SK-N-SH (cell line): ENCODE measurements at regions not wholly inside any gene's neighbourhood (a gene's known extent, or its start where the extent isn't known, plus 50 kb on each side); places are given as distances from the start of the nearest gene placed in this dataset.

Experiments used
- CTCF ChIA-PET: fragments of 300-600, 350-600 bp; formaldehyde crosslinking; extraction: SDS; loops from one replicate; lab custom pipeline; 2021; lab: Yijun Ruan, JAX
- POLR2A ChIA-PET: fragments of 350-600 bp; sonication (Branson Sonifier 250); formaldehyde crosslinking; extraction: SDS; loops from one replicate; lab custom pipeline; 2020; ENCODE audit warnings: antibody characterized with exemption, inconsistent platforms; lab: Yijun Ruan, JAX
- DNase-seq: peaks from one replicate; pipeline ENCODE4 v3.0.0; 2012
- H2AFZ ChIP-seq: fragments of 200-600 bp; sonication (generic); 2 replicates; pipeline ENCODE4 v1.8.1; 2016; ENCODE audit warnings: antibody characterized with exemption, mild to moderate bottlenecking, low read depth
- H3F3A ChIP-seq: fragments of 200-600 bp; sonication (generic); replicated peaks from 2 replicates; pipeline ENCODE3; 2016; ENCODE audit warnings: antibody characterized with exemption, mild to moderate bottlenecking; ENCODE audit not compliant: insufficient read depth
- H3K27ac ChIP-seq, 2 experiments: fragments of 200-500 bp in 1 of 2; fragments of 200-600 bp in 1 of 2; sonication (Bioruptor generic) in 1 of 2; sonication (generic), shearing (Covaris generic) in 1 of 2; 2 replicates each; pipeline versions ENCODE4 v1.5.1 to v1.6.1; 2014 to 2016; ENCODE audit warnings: low read depth in 2 of 2, inconsistent platforms in 1 of 2, low read length in 1 of 2, mild to moderate bottlenecking in 1 of 2, mixed read lengths in 1 of 2
- H3K27me3 ChIP-seq: fragments of 200-600 bp; sonication (generic), shearing (Covaris generic); 2 replicates; pipeline ENCODE4 v1.6.1; 2016; ENCODE audit warnings: mixed run types; ENCODE audit not compliant: insufficient read depth
- H3K36me3 ChIP-seq, 2 experiments: fragments of 200-500 bp in 1 of 2; fragments of 200-600 bp in 1 of 2; sonication (Bioruptor generic) in 1 of 2; sonication (generic) in 1 of 2; replicated peaks in 1 of 2; 2 replicates each; pipeline versions ENCODE3 to v1.5.1; 2014 to 2016; ENCODE audit warnings: low read length in 1 of 2, mild to moderate bottlenecking in 1 of 2; ENCODE audit not compliant: insufficient read depth in 2 of 2, control insufficient read depth in 1 of 2
- H3K4me1 ChIP-seq, 2 experiments: fragments of 200-500 bp in 1 of 2; fragments of 200-600 bp in 1 of 2; sonication (Bioruptor generic) in 1 of 2; sonication (generic), shearing (Covaris generic) in 1 of 2; 2 replicates each; pipeline versions ENCODE4 v1.5.1 to v1.6.1; 2014 to 2016; ENCODE audit warnings: low read depth in 1 of 2, low read length in 1 of 2, mixed run types in 1 of 2; ENCODE audit not compliant: insufficient read depth in 2 of 2, control insufficient read depth in 1 of 2
- H3K4me2 ChIP-seq: fragments of 200-600 bp; sonication (generic), shearing (Covaris generic); 2 replicates; pipeline ENCODE4 v1.6.1; 2017; ENCODE audit warnings: mixed run types
- H3K4me3 ChIP-seq, 2 experiments: fragments of 200-500 bp in 1 of 2; fragments of 200-600 bp in 1 of 2; sonication (Bioruptor generic) in 1 of 2; sonication (generic), shearing (Covaris generic) in 1 of 2; 2 replicates each; pipeline versions ENCODE4 v1.5.1 to v1.8.1; 2014 to 2016; ENCODE audit warnings: low read depth in 2 of 2, inconsistent platforms in 1 of 2, low read length in 1 of 2, mild to moderate bottlenecking in 1 of 2, mixed read lengths in 1 of 2, moderate library complexity in 1 of 2
- H3K79me2 ChIP-seq: fragments of 200-600 bp; sonication (generic); 2 replicates; pipeline ENCODE4 v1.8.1; 2017; ENCODE audit warnings: mild to moderate bottlenecking; ENCODE audit not compliant: insufficient read depth
- H3K9ac ChIP-seq: fragments of 200-600 bp; sonication (generic); 2 replicates; pipeline ENCODE4 v1.6.1; 2017; ENCODE audit warnings: mixed run types
- H3K9me2 ChIP-seq: fragments of 200-600 bp; sonication (generic); 2 replicates; pipeline ENCODE4 v1.6.1; 2017; ENCODE audit warnings: mixed run types
- H3K9me3 ChIP-seq: fragments of 200-600 bp; sonication (generic); 2 replicates; pipeline ENCODE4 v1.6.1; 2017; ENCODE audit warnings: mixed run types, mild to moderate bottlenecking, moderate library complexity
- H4K20me1 ChIP-seq: fragments of 200-600 bp; sonication (generic); 2 replicates; pipeline ENCODE4 v1.6.1; 2017; ENCODE audit warnings: mild to moderate bottlenecking, mixed run types; ENCODE audit not compliant: insufficient read depth
- CHD2 ChIP-seq: fragments of 150-350 bp; IDR thresholded peaks from 2 replicates; pipeline ENCODE4 v1.6.1; 2018; ENCODE audit warnings: low read length; ENCODE audit not compliant: partially characterized antibody
- EP300 ChIP-seq, 2 experiments: IDR thresholded peaks; 2 replicates each; pipeline versions ENCODE4 v1.4.0 to v1.6.1; 2012; ENCODE audit warnings: borderline replicate concordance in 1 of 2, low read depth in 1 of 2, low read length in 1 of 2
- EZH2phosphoT487 ChIP-seq: fragments of 200-600 bp; sonication (generic); IDR thresholded peaks from 2 replicates; pipeline ENCODE4 v1.6.1; 2017; ENCODE audit warnings: low read depth, mixed run types, mild to moderate bottlenecking, antibody characterized with exemption, moderate library complexity, borderline replicate concordance
- FOSL2 ChIP-seq: IDR thresholded peaks from 2 replicates; pipeline ENCODE4 v1.4.0; 2012; ENCODE audit warnings: low read depth, mild to moderate bottlenecking, moderate library complexity, borderline replicate concordance
- IRF3 ChIP-seq: fragments of 150-350 bp; IDR thresholded peaks from 2 replicates; pipeline ENCODE4 v1.6.1; 2016; ENCODE audit warnings: mild to moderate bottlenecking, low read depth, low read length
- JUND ChIP-seq: IDR thresholded peaks from 2 replicates; pipeline ENCODE4 v1.4.0; 2012
- MXI1 ChIP-seq: IDR thresholded peaks from 2 replicates; pipeline ENCODE4 v1.6.1; 2012; ENCODE audit warnings: mild to moderate bottlenecking, low read depth, low read length, improper control_type of control experiment
- NRF1 ChIP-seq: IDR thresholded peaks from 2 replicates; pipeline ENCODE4 v1.6.1; 2012; ENCODE audit warnings: low read depth, mild to moderate bottlenecking, low read length
- POLR2AphosphoS5 ChIP-seq: IDR thresholded peaks from 2 replicates; pipeline ENCODE4 v1.6.1; 2012; ENCODE audit warnings: low read depth, low read length
- RAD21 ChIP-seq: IDR thresholded peaks from 2 replicates; pipeline ENCODE4 v1.6.1; 2012; ENCODE audit warnings: mild to moderate bottlenecking, low read length
- RCOR1 ChIP-seq: fragments of 150-350 bp; IDR thresholded peaks from 2 replicates; pipeline ENCODE4 v1.6.1; 2017; ENCODE audit warnings: antibody characterized with exemption, low read length
- REST ChIP-seq: IDR thresholded peaks from 2 replicates; pipeline ENCODE4 v1.6.1; 2012; ENCODE audit warnings: mild to moderate bottlenecking, low read depth, low read length, moderate library complexity
- SIN3A ChIP-seq: IDR thresholded peaks from 2 replicates; pipeline ENCODE4 v1.6.1; 2012; ENCODE audit warnings: low read depth, mild to moderate bottlenecking, low read length, moderate library complexity, borderline replicate concordance
- SMC3 ChIP-seq: IDR thresholded peaks from 2 replicates; pipeline ENCODE4 v1.6.1; 2012; ENCODE audit warnings: low read depth, low read length, improper control_type of control experiment
- YY1 ChIP-seq: IDR thresholded peaks from 2 replicates; pipeline ENCODE4 v1.4.0; 2012; ENCODE audit warnings: low read depth, mild to moderate bottlenecking
- WGBS: methylation state at CpG from one replicate; pipeline ENCODE4 v1.1.6; 2017; ENCODE audit warnings: low lambda C conversion rate; 5-methylcytosine and 5-hydroxymethylcytosine counted together

GRCh38 chr4:180695851-180696250 lies 1547.4 kb upstream of the TENM3 start:
- no peak overlapping the region for H3K9ac ChIP-seq
- no peak overlapping the region for H2AFZ ChIP-seq
- TF ChIP-seq IRF3 (no peak), NRF1 (no peak)
- no peaks in the 10 kb centered on the region for H3K9me3 ChIP-seq
- no peaks in the 10 kb centered on the region for H3K4me1 ChIP-seq
- no peaks in the 10 kb centered on the region for H3F3A ChIP-seq
- no peak overlapping the region for H3K4me2 ChIP-seq
- H3K27ac ChIP-seq: no peak overlapping the region
- H3K4me3 ChIP-seq: no peak overlapping the region
- no peak for DNase-seq
- no peaks in the 10 kb centered on the region for H3K27me3 ChIP-seq
- 6% methylated on average over 1 of the region's 1 CpG for WGBS
- no peaks in the 10 kb centered on the region for H4K20me1 ChIP-seq
- H3K36me3 ChIP-seq: no peaks in the 10 kb centered on the region
- CTCF ChIA-PET: no interaction called here
- POLR2A ChIA-PET: no interaction called here
- no peaks in the 10 kb centered on the region for H3K79me2 ChIP-seq
- H3K9me2 ChIP-seq: no peaks in the 10 kb centered on the region

- POLR2A ChIA-PET: no interaction called here
- WGBS: 21% methylated on average over 3 of the region's 3 CpGs
- no peak overlapping the region for H3K4me2 ChIP-seq
These were observed 1546.6 kb upstream of the TENM3 start for GRCh38 chr4:180696460-180697092.

GRCh38 chr4:180698550-180699195 lies 1544.5 kb upstream of the TENM3 start:
- H3K36me3 ChIP-seq: no peaks in the 10 kb centered on the region
- H3K27ac ChIP-seq: no peak overlapping the region
- no peaks in the 10 kb centered on the region for H3K9me2 ChIP-seq
- WGBS: 43% methylated on average over 11 of the region's 12 CpGs
- H3K9ac ChIP-seq: no peak overlapping the region
- no peak overlapping the region for H2AFZ ChIP-seq
- no peaks in the 10 kb centered on the region for H3K9me3 ChIP-seq
- H3K27me3 ChIP-seq: no peaks in the 10 kb centered on the region
- H3K4me1 ChIP-seq: no peaks in the 10 kb centered on the region
- H3K4me2 ChIP-seq: no peak overlapping the region
- no peak for TF ChIP-seq JUND
- TF ChIP-seq FOSL2: no peak
- TF ChIP-seq RAD21: no peak
- TF ChIP-seq EP300 (IDR thresholded peaks at IDR 0.05; ENCODE audit: borderline replicate concordance in 1 of 2, low read depth in 1 of 2, low read length in 1 of 2): no peak
- no peak for TF ChIP-seq CHD2
- no peak for TF ChIP-seq MXI1
- TF ChIP-seq POLR2AphosphoS5: no peak
- TF ChIP-seq IRF3: no peak
- no peak for TF ChIP-seq YY1
- TF ChIP-seq EZH2phosphoT487: no peak
- no peak for TF ChIP-seq REST
- TF ChIP-seq RCOR1: no peak
- H3F3A ChIP-seq: no peaks in the 10 kb centered on the region
- no peaks in the 10 kb centered on the region for H4K20me1 ChIP-seq
- ChIA-PET POLR2A (no interaction called here), CTCF (no interaction called here)
- no peaks in the 10 kb centered on the region for H3K79me2 ChIP-seq
- no peak for DNase-seq
- no peak overlapping the region for H3K4me3 ChIP-seq

More at GRCh38 chr4:180696460-180697092, 1546.6 kb upstream of the TENM3 start:
- Histone ChIP-seq H3F3A (no peaks in the 10 kb centered on the region), H2AFZ (no peak overlapping the region), H4K20me1 (no peaks in the 10 kb centered on the region), H3K79me2 (no peaks in the 10 kb centered on the region), H3K4me1 (no peaks in the 10 kb centered on the region), H3K9me3 (no peaks in the 10 kb centered on the region), H3K36me3 (no peaks in the 10 kb centered on the region), H3K27me3 (no peaks in the 10 kb centered on the region), H3K9me2 (no peaks in the 10 kb centered on the region), H3K27ac (no peak overlapping the region), H3K4me3 (no peak overlapping the region), H3K9ac (no peak overlapping the region)
- TF ChIP-seq SIN3A (no peak), SMC3 (no peak), JUND (no peak)
- no peak for DNase-seq
- CTCF ChIA-PET: no interaction called here
